HCT116 (cell line): ENCODE measurements at regions not wholly inside any gene's neighbourhood (a gene's known extent, or its start where the extent isn't known, plus 50 kb on each side); places are given as distances from the start of the nearest gene placed in this dataset.

Experiments
- ATAC-seq: fragments of 200-7000 bp; cut with Tn5 transposase; 2 replicates; pipeline ENCODE4 v1.9.1; 2020; ENCODE audit warnings: mild to moderate bottlenecking, moderate library complexity
- BruUV-seq: library from RNA; stranded (reverse); fragments of 400-500 nt; replicated peaks from 2 replicates; lab custom pipeline; 2021; lab: Mats Ljungman, UMichigan
- CTCF ChIA-PET: fragments of 300-600 bp; sonication (Branson Sonifier 250); formaldehyde crosslinking; loops from one replicate; lab custom pipeline; 2021; ENCODE audit warnings: antibody characterized with exemption; lab: Charles Lee
- POLR2A ChIA-PET: fragments of 300-600, 350-600 bp; sonication (Branson Sonifier 250); formaldehyde crosslinking; loops from one replicate; lab custom pipeline; 2021; ENCODE audit warnings: antibody characterized with exemption; lab: Charles Lee
- RAD21 ChIA-PET, 2 experiments: fragments of 300-600 bp; sonication (Branson Sonifier 250); formaldehyde crosslinking; loops; one replicate each; lab custom pipeline; 2023; ENCODE audit warnings: low total read pairs in 2 of 2; ENCODE audit not compliant: uncharacterized antibody in 2 of 2, unreplicated experiment in 2 of 2, low non-redundant PET in 1 of 2; lab: Charles Lee
- DNase-seq: peaks from one replicate; pipeline ENCODE4 v3.0.0-alpha.2; 2010; ENCODE audit warnings: low read depth, low spot score
- H2AFZ ChIP-seq: fragments of 200-600 bp; shearing (Covaris generic), sonication (generic); 2 replicates; pipeline ENCODE4 v1.6.1; 2017; ENCODE audit warnings: low read depth, mixed run types, mixed read lengths, antibody characterized with exemption, low read length; ENCODE audit not compliant: poor library complexity, severe bottlenecking
- H3K27ac ChIP-seq: 2 replicates; pipeline ENCODE4 v1.5.1; 2012; ENCODE audit warnings: low read depth, low read length
- H3K27me3 ChIP-seq: fragments of 200-600 bp; sonication (generic); 2 replicates; pipeline ENCODE4 v1.6.1; 2016; ENCODE audit warnings: mixed run types, low read length, mixed read lengths; ENCODE audit not compliant: insufficient read depth
- H3K36me3 ChIP-seq, 2 experiments: fragments of 200-500 bp in 1 of 2; fragments of 200-600 bp in 1 of 2; sonication (Bioruptor generic) in 1 of 2; sonication (generic) in 1 of 2; 2 replicates each; pipeline versions ENCODE4 v1.5.1 to v1.6.1; 2014 to 2016; ENCODE audit warnings: low read length in 2 of 2, inconsistent platforms in 1 of 2, mixed read lengths in 1 of 2, mixed run types in 1 of 2; ENCODE audit not compliant: insufficient read depth in 2 of 2, control insufficient read depth in 1 of 2
- H3K4me1 ChIP-seq, 2 experiments: fragments of 200-600 bp in 1 of 2; sonication (generic) in 1 of 2; 2 replicates each; pipeline versions ENCODE4 v1.5.1 to v1.6.1; 2012 to 2017; ENCODE audit warnings: low read length in 2 of 2, inconsistent platforms in 1 of 2, mild to moderate bottlenecking in 1 of 2, mixed read lengths in 1 of 2, mixed run types in 1 of 2, moderate library complexity in 1 of 2; ENCODE audit not compliant: insufficient read depth in 2 of 2, control insufficient read depth in 1 of 2
- H3K4me2 ChIP-seq: fragments of 200-600 bp; sonication (generic); 2 replicates; pipeline ENCODE4 v1.6.1; 2017; ENCODE audit warnings: mixed run types, low read length, mixed read lengths
- H3K4me3 ChIP-seq, 2 experiments: fragments of 200-600 bp in 1 of 2; sonication (generic) in 1 of 2; replicated peaks in 1 of 2; 2 replicates each; pipeline ENCODE4 v1.5.1; 2011 to 2016; ENCODE audit warnings: low read length in 2 of 2, control low read depth in 1 of 2, low read depth in 1 of 2, mild to moderate bottlenecking in 1 of 2, mixed read lengths in 1 of 2, mixed run types in 1 of 2
- H3K79me2 ChIP-seq: fragments of 200-600 bp; sonication (generic); 2 replicates; pipeline ENCODE4 v1.6.1; 2017; ENCODE audit warnings: mild to moderate bottlenecking, mixed run types, low read length, moderate library complexity, mixed read lengths; ENCODE audit not compliant: insufficient read depth
- H3K9ac ChIP-seq: fragments of 200-600 bp; sonication (generic); 2 replicates; pipeline ENCODE4 v1.6.1; 2016; ENCODE audit warnings: low read length, mixed read lengths
- H3K9me2 ChIP-seq: fragments of 200-600 bp; sonication (generic), shearing (Covaris generic); 2 replicates; pipeline ENCODE4 v1.6.1; 2017; ENCODE audit warnings: mixed run types, mild to moderate bottlenecking, moderate library complexity; ENCODE audit not compliant: insufficient read depth
- H3K9me3 ChIP-seq, 2 experiments: fragments of 200-500 bp in 1 of 2; fragments of 200-600 bp in 1 of 2; sonication (Bioruptor generic) in 1 of 2; sonication (generic) in 1 of 2; 2 replicates each; pipeline ENCODE4 v1.6.1; 2014 to 2017; ENCODE audit warnings: low read length in 2 of 2, mixed read lengths in 2 of 2, inconsistent platforms in 1 of 2, low read depth in 1 of 2, mild to moderate bottlenecking in 1 of 2, mixed run types in 1 of 2, moderate library complexity in 1 of 2; ENCODE audit not compliant: control insufficient read depth in 1 of 2, insufficient read depth in 1 of 2
- H4K20me1 ChIP-seq: fragments of 200-600 bp; sonication (generic), shearing (Covaris generic); 2 replicates; pipeline ENCODE4 v1.6.1; 2017; ENCODE audit warnings: mixed run types, mild to moderate bottlenecking, moderate library complexity; ENCODE audit not compliant: insufficient read depth
- EGR1 ChIP-seq: IDR thresholded peaks from 2 replicates; pipeline ENCODE4 v1.6.1; 2012; ENCODE audit warnings: low read depth
- ELF1 ChIP-seq: IDR thresholded peaks from 2 replicates; pipeline ENCODE4 v1.6.1; 2012; ENCODE audit warnings: low read depth, borderline replicate concordance
- EZH2 ChIP-seq: fragments of 200-600 bp; sonication (generic); IDR thresholded peaks from 2 replicates; pipeline ENCODE4 v1.6.1; 2017; ENCODE audit warnings: antibody characterized with exemption, mixed run types
- JUND ChIP-seq: IDR thresholded peaks from 2 replicates; pipeline ENCODE4 v1.6.1; 2012
- POLR2A ChIP-seq: IDR thresholded peaks from 2 replicates; pipeline ENCODE4 v1.7.0; 2011; ENCODE audit warnings: borderline replicate concordance; ENCODE audit not compliant: insufficient read depth, insufficient read length; ENCODE audit errors: extremely low read depth
- TCF7L2 ChIP-seq: IDR thresholded peaks from 2 replicates; pipeline ENCODE4 v1.7.0; 2011; ENCODE audit warnings: borderline replicate concordance, inconsistent platforms; ENCODE audit not compliant: insufficient read depth, insufficient read length; ENCODE audit errors: extremely low read depth
- ZFX ChIP-seq: fragments of 450-650 bp; IDR thresholded peaks from 2 replicates; pipeline ENCODE4 v1.6.1; 2017
- ZNF274 ChIP-seq: fragments of 200-500 bp; sonication (Bioruptor generic); IDR thresholded peaks from 2 replicates; pipeline ENCODE4 v1.6.1; 2014; ENCODE audit warnings: mild to moderate bottlenecking, low read depth, low read length, inconsistent platforms
- intact Hi-C: fragments of 100-400 bp; cut with micrococcal nuclease; formaldehyde crosslinking; loops from 2 replicates; pipeline ENCODE4 v1.10.0; 2022

- no peaks in the 10 kb centered on the region for H3K4me1 ChIP-seq
- no peaks in the 10 kb centered on the region for H4K20me1 ChIP-seq
- H3K27me3 ChIP-seq: peaks cover 11% of the 10 kb centered on the region; the same call in 1 of the 2 replicates
- no peaks in the 10 kb centered on the region for H3K9me3 ChIP-seq
- no peaks in the 10 kb centered on the region for H3K36me3 ChIP-seq
- BruUV-seq: no TSS peak
- ChIA-PET RAD21 (no interaction called here), POLR2A (no interaction called here), CTCF (no interaction called here)
- no peak overlapping the region for H3K9ac ChIP-seq
- intact Hi-C loops: no loop called here
- TF ChIP-seq ZNF274 (no peak), JUND (no peak), TCF7L2 (no peak), POLR2A (no peak)
- H3K9me2 ChIP-seq: no peaks in the 10 kb centered on the region
- H3K27ac ChIP-seq: no peak overlapping the region
- ATAC-seq: no peak
- no peak overlapping the region for H3K4me2 ChIP-seq
- no peak for DNase-seq
- H3K4me3 ChIP-seq: no peak overlapping the region
- H2AFZ ChIP-seq: no peak overlapping the region
- H3K79me2 ChIP-seq: no peaks in the 10 kb centered on the region
Observed at GRCh38 chr3:99468918-99469317, 169.5 kb upstream of the COL8A1 start.

GRCh38 chr3:99467420-99467819 is 171.0 kb upstream of the COL8A1 start:
- H3K9ac ChIP-seq: no peak overlapping the region
- DNase-seq (no peak), ATAC-seq (no peak)
- H3K9me2 ChIP-seq: no peaks in the 10 kb centered on the region
- no peak overlapping the region for H3K4me2 ChIP-seq
- H3K36me3 ChIP-seq: no peaks in the 10 kb centered on the region
- H2AFZ ChIP-seq: no peak overlapping the region
- H3K4me1 ChIP-seq: no peaks in the 10 kb centered on the region
- peaks cover 11% of the 10 kb centered on the region for H3K27me3 ChIP-seq
- no peaks in the 10 kb centered on the region for H3K9me3 ChIP-seq
- BruUV-seq: no TSS peak
- ChIA-PET RAD21 (no interaction called here), POLR2A (no interaction called here), CTCF (no interaction called here)
- H3K79me2 ChIP-seq: no peaks in the 10 kb centered on the region
- no peak overlapping the region for H3K4me3 ChIP-seq
- no peak for TF ChIP-seq ELF1
- TF ChIP-seq EGR1: no peak
- no peak for TF ChIP-seq EZH2
- TF ChIP-seq ZFX: no peak
- H3K27ac ChIP-seq: no peak overlapping the region
- intact Hi-C loops: no loop called here
- H4K20me1 ChIP-seq: no peaks in the 10 kb centered on the region
